ENCODE measurements at regions not wholly inside any gene's neighbourhood (a gene's known extent, or its start where the extent isn't known, plus 50 kb on each side); places are given as distances from the start of the nearest gene placed in this dataset.
"Not testable (repeated sequence)": the region's sequence is repeated elsewhere in the genome, so short reads cannot be mapped to it uniquely, and the experiment has no call there.

- peak; percentile 15 for DNase-seq
These were observed 130.9 kb downstream of the RELL1 start for GRCh38 chr4:37555322-37555721.

- not testable (repeated sequence) for DNase-seq
These were observed 136.3 kb downstream of the RELL1 start for GRCh38 chr4:37549866-37550265.

DNA sequence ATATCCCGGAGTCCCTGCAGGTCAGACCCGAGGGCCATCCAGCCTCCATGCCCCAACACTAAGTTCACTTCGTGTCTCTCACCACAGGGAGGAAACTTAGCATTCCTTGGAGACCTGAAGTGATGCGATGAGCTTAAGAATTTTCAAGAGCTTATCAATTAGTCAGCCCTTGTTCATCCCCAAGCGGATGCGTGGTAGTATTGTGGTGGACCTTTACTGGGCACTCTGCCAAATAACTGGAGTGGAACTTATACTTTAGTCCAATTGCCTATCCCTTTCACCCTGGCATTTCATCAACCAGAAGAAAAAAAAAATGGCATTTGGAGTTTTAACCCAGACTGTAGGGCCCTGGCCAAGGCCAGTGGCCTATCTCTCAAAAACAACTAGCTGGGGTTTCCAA lies 137.1 kb downstream of the RELL1 start:
- DNase-seq = peak; percentile 94

DNA sequence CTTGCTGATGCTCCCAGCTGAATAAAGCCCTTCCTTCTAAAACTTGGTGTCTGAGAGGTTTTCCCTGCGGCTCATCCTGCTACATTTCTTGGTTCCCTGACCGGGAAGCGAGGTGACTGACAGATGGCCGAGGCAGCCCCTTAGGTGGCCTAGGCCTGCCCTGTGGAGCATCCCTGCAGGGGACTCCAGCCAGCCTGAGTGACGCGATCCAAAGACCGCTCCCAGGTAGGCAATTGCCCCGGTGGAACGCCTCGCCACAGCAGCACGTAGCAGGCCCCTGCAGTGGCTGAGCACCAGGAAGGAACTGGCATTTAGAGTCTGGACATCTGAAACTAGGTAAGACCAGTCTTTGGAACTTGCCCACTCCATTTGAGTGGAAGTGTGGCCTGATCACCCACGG lies 139.6 kb downstream of the RELL1 start:
- DNase-seq = no peak

- DNase-seq = no peak
These were observed 143.5 kb downstream of the RELL1 start for GRCh38 chr4:37542706-37543105.

- DNase-seq = no peak
These were observed 144.2 kb downstream of the RELL1 start for GRCh38 chr4:37541956-37542355.

GRCh38 chr4:37540486-37540885 lies 145.7 kb downstream of the RELL1 start:
- DNase-seq = no peak

DNA sequence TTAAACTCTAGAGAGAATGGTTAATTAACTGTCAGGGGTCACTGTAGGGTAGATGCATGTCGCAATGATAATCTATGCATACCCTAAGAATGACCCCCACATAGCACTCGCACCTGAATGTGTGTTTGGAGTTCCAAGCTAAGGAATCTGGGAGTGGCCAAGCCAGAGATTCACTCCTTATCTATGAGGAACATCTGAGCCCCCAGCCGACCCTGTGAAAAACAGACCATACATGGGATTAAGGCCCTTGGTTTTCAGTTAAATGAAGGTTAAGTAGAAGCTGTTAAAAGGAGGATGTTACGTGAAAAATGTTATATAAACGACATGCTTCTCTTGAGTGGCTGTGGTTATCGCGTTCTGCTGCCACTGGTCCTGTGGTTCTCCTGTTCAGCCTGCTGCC lies 147.2 kb downstream of the RELL1 start:
- DNase-seq = no peak

DNA sequence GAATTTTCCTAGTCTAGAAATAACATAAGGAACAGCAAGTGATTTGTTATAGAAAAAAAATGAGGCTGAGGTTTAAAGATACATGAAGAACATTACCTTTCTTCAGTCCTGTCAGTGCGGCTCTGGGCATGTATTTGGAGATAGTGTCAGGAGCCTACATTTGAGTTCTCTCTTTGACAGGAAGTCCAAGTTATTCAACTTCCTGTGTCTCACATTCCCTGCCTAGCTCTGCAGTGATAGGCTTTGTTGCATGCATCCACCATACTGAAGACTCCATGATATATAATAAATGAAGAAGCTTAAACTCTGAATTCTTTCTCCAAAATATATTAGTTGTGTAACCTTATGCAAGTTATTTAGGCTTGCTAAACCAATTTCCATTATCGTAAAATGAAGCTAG lies 148.7 kb downstream of the RELL1 start:
- DNase-seq = no peak

DNA sequence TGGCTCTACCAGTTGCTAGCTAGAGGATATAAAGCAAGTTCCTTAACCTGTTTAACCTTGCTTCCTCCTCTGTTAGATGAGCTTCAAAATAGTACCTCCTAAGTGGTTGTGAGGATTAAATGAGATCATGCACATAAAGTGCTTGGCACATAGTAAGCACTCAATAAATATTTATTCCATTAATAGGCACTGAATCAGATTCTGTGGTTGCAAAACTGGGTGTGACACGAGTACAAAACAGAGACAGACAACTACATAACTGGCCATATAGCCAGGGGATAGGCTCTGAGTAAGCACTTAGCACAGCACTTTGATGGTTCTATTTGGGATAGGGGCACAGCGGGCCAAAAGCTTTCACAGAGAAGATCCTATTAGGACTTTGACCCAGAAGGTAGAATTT lies 150.3 kb downstream of the RELL1 start:
- peak; percentile 24 for DNase-seq

GRCh38 chr4:37533286-37534033 lies 152.7 kb downstream of the RELL1 start:
- DNase-seq = no peak

DNA sequence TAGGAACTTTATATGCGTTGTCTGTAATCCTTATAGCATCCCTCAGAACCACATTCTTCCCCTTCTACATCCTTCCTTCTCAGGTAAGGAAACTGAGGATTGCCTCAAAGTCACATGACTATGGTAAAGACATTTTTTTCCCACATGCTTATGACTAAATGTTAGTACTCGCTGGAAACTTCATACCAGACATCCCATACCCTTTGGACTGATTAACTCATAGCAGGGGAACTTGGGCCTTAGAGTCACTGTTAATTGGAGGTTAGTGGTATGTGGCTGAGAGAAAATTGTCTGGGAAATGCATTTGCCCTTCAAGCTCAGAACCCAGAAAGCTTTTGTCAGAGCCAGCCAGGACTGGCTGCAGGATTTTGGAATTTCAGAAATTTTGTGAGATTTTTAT lies 155.0 kb downstream of the RELL1 start:
- DNase-seq = peak; percentile 19

GRCh38 chr4:37530451-37530850 lies 155.7 kb downstream of the RELL1 start:
- DNase-seq = no peak

GRCh38 chr4:37528166-37528885 lies 157.8 kb downstream of the RELL1 start:
- DNase-seq = peak; percentile 10

- no peak for DNase-seq
These were observed 161.9 kb downstream of the RELL1 start for GRCh38 chr4:37524267-37524666.

DNA sequence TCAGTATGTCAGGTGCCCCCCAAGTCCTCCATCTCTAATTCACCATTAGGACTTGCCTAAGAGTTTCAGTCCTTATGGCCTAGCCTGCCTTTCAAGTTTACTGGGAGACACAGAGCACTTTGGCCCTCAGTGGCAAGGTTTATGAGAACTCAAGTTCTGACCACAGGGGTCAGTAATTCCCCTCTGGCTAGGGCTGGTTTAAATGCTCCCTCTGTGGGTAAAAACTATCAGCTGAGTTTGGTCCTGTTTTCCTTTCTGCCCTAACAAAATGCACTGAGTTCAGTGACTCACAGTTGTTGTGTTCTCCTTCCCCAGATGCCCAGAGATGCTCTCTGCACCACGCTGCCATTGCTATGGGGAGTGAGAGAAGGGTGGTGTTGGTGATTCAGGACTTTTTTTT lies 163.2 kb downstream of the RELL1 start:
- peak; percentile 39 for DNase-seq

GRCh38 chr4:37517326-37517725 lies 168.8 kb downstream of the RELL1 start:
- DNase-seq = peak; percentile 23

DNA sequence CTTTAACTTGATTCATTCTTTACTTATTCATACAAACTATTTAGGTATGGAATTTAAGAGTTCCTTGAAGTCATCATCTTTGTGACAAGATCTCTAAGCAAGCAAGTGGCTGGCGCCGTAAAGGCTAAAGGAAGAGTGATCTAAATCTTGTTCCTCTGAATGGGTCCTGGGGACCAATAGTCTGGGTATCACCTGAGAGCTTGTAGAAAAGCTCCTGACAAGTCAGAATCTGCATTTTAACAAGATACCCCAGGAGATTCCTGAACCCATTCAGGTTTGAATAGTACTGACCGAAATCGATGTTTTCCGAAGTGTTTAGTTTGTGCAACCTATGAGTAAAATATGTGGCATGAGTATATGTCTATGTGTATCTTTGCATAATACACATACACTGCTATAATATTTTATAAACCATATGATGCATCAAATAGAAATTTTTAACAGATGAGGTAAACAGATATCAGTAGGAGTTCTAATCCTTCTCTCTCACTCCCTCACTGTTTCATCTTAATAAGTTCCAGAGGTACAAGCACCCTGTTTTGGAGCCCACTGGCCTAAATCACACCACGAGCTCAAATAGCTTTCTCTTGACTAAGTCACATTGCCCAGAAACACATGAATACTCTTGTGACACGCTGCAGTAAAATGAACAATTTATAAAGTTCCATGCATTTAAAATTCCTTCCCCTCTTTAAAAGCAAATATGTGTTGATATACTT lies 170.0 kb downstream of the RELL1 start:
- peak; percentile 60 for DNase-seq

DNA sequence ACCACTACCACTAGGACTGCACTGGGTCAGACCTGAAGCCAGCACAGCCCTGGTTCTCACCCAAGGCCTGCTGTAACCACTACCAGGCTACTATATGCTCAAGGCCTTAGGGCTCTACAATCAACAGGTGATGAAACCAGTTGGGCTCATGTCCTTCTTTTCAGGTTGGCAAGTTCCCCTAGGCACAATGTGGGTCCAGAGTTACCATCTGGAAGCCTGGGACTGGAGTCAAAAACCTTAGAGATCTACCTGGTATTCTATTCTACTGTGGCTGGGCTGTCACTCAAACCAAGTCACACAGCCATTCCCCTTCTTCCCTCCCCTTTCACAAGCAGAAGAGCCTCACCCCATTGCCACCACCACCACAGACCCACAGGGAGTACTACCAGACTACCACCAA lies 175.6 kb downstream of the RELL1 start:
- no peak for DNase-seq

- DNase-seq = no peak
These were observed 182.9 kb downstream of the RELL1 start for GRCh38 chr4:37503261-37503660.

GRCh38 chr4:37502070-37502469 lies 184.1 kb downstream of the RELL1 start:
- no peak for DNase-seq
